NT2/D1 (cell line): ENCODE measurements at regions not wholly inside any gene's neighbourhood (a gene's known extent, or its start where the extent isn't known, plus 50 kb on each side); places are given as distances from the start of the nearest gene placed in this dataset.
A peak's percentile ranks its signal among the peaks of the same experiment; 100 is the strongest.

Source experiments
- DNase-seq: peaks from one replicate; pipeline ENCODE4 v3.0.0-alpha.2; 2011; ENCODE audit warnings: low read depth, low spot score
- H3K27me3 ChIP-seq: 2 replicates; pipeline ENCODE4 v1.6.0; 2011; ENCODE audit warnings: mild to moderate bottlenecking; ENCODE audit not compliant: insufficient read length, insufficient read depth
- H3K36me3 ChIP-seq: 2 replicates; pipeline ENCODE4 v1.6.1; 2011; ENCODE audit warnings: mild to moderate bottlenecking, low read length, mixed read lengths; ENCODE audit not compliant: insufficient read depth, insufficient read length
- H3K4me1 ChIP-seq: 2 replicates; pipeline ENCODE4 v1.5.1; 2011; ENCODE audit not compliant: insufficient read depth, insufficient read length
- H3K4me3 ChIP-seq: 2 replicates; pipeline ENCODE4 v1.5.1; 2011; ENCODE audit warnings: low read depth; ENCODE audit not compliant: insufficient read length
- H3K9ac ChIP-seq: 2 replicates; pipeline ENCODE4 v1.6.0; 2011; ENCODE audit warnings: low read depth; ENCODE audit not compliant: insufficient read length
- H3K9me3 ChIP-seq: 2 replicates; pipeline ENCODE4 v1.5.1; 2011; ENCODE audit warnings: mild to moderate bottlenecking, low read length; ENCODE audit not compliant: insufficient read depth
- SUZ12 ChIP-seq: IDR thresholded peaks from 2 replicates; pipeline ENCODE4 v1.6.1; 2011; ENCODE audit not compliant: insufficient read length, insufficient read depth; ENCODE audit errors: extremely low read depth
- YY1 ChIP-seq: IDR thresholded peaks from 2 replicates; pipeline ENCODE4 v1.6.1; 2011; ENCODE audit not compliant: insufficient read length, insufficient read depth
- ZNF274 ChIP-seq: IDR thresholded peaks from 2 replicates; pipeline ENCODE4 v1.6.1; 2011; ENCODE audit warnings: mild to moderate bottlenecking, low read depth, low read length

DNA sequence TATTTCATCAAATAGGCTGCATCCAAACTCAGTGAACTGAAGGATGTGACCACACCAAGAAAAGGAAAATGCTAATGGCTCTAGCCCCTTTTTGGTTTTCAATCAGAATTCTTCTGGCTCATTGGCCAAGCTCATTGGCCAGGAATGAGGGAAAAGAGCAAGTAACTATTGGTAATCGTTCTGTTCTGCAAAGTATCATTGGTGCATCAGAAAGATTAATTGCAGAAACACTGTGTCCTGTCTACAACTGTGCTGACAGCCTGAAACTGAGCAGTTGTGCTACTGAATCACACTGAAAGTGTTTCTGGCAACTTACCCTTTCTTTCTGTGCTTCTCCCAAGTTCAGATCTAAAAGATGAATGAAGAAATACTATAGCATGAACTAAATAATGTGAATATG, 116.4 kb upstream of the ROBO2 start:
- no peak overlapping the region for H3K4me3 ChIP-seq
- H3K36me3 ChIP-seq: no peaks in the 10 kb centered on the region
- TF ChIP-seq YY1: no peak
- DNase-seq: no peak
- no peaks in the 10 kb centered on the region for H3K27me3 ChIP-seq
- H3K9me3 ChIP-seq: no peaks in the 10 kb centered on the region
- H3K9ac ChIP-seq: no peak overlapping the region
- H3K4me1 ChIP-seq: no peaks in the 10 kb centered on the region

DNA sequence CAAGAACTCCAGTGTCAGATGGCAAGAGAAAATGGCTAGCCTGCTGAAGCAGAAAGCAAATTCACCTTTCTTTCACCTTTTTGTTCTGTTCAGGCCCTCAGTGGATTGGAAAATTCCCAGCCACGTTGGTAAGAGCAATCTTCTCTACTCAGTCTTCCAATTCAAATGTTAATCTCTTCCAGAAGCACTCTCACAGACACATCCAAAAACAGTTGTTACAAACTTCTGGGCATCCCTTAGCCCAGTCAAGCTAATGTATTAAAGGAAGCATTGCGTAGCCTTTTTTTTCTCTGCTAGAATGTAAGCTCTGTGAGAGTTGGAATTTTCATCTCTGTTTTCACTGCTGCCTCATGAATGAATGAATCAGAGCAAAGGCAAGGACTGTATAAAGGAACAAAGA, 109.2 kb upstream of the ROBO2 start:
- no peaks in the 10 kb centered on the region for H3K4me1 ChIP-seq
- no peaks in the 10 kb centered on the region for H3K36me3 ChIP-seq
- H3K9me3 ChIP-seq: no peaks in the 10 kb centered on the region
- peak; percentile 52 for DNase-seq
- H3K4me3 ChIP-seq: no peak overlapping the region
- H3K27me3 ChIP-seq: no peaks in the 10 kb centered on the region
- TF ChIP-seq YY1 (no peak), SUZ12 (no peak)
- H3K9ac ChIP-seq: no peak overlapping the region

DNA sequence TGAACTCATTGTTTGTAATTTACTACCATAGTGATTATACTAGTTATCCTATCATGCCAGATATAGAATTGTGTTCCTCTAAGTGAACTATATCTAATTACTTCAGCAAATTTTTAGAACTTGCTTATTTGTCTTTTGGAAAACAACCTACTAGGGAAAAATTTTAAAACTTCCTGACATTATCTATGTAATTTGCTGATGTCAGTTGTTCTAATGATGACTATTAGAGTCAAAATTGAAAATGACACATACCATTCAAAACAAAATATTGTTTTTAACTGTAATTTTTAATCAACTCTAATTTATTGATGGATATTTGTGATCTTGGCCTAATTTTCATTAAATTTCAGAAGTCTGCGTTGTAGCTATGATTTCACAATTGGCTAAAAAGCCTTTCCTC, 106.7 kb upstream of the ROBO2 start:
- no peaks in the 10 kb centered on the region for H3K9me3 ChIP-seq
- H3K36me3 ChIP-seq: no peaks in the 10 kb centered on the region
- no peaks in the 10 kb centered on the region for H3K27me3 ChIP-seq
- H3K4me3 ChIP-seq: no peak overlapping the region
- no peaks in the 10 kb centered on the region for H3K4me1 ChIP-seq
- no peak overlapping the region for H3K9ac ChIP-seq
- TF ChIP-seq ZNF274 (no peak), YY1 (no peak), SUZ12 (no peak)
- no peak for DNase-seq

DNA sequence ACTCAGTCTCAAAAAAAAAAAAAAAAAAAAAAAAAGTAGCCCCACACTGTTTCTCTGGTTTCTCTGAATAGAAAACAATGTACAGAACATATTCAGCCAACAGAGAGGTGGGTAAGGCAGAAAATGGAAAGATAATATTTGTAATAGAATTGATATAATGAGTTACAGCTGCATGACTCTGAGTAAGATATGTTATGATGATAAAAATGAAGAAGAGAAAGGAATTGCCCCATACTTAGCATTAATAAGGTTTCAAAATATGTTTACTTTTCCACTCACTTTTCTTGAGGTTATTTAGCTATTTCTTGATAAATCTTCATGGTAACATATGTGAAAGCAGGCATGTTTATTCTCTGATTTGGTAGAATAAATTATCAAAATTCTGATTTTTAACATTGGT, 100.9 kb upstream of the ROBO2 start:
- H3K9ac ChIP-seq: no peak overlapping the region
- DNase-seq: no peak
- no peaks in the 10 kb centered on the region for H3K27me3 ChIP-seq

DNA sequence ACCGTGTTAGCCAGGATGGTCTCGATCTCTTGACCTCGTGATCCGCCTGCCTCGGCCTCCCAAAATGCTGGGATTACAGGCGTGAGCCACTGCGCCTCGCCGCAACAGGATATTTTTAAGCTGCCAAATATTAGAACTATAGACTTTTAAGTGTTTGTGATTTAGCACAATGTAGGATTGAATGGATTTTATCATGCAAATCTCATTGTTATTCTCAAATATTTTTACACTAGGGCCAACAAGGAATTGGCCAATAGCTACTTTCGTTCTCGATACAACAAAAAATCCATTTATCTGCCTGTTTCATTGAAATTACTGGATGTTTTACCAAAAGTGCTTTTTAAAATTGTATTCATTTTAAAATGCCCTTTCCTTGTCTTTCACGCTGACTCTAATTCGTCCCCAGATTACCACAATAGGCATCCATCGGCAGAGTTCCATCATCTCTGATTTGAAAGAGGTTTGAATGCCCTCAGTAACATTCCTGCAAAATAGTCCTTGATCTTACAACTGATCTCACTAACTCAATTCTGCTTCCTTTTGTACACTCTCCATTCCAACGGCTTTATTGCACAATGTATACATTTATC, 99.6 kb upstream of the ROBO2 start:
- TF ChIP-seq YY1: no peak
- no peak for TF ChIP-seq ZNF274
- TF ChIP-seq SUZ12: no peak
- DNase-seq: no peak
- Histone ChIP-seq H3K4me1 (no peaks in the 10 kb centered on the region), H3K9ac (no peak overlapping the region), H3K4me3 (no peak overlapping the region), H3K9me3 (no peaks in the 10 kb centered on the region), H3K27me3 (no peaks in the 10 kb centered on the region), H3K36me3 (no peaks in the 10 kb centered on the region)

More for the DNA sequence above, 100.9 kb upstream of the ROBO2 start:
- no peaks in the 10 kb centered on the region for H3K4me1 ChIP-seq
- no peak overlapping the region for H3K4me3 ChIP-seq
- no peaks in the 10 kb centered on the region for H3K36me3 ChIP-seq
- TF ChIP-seq SUZ12 (no peak), ZNF274 (no peak), YY1 (no peak)
- no peaks in the 10 kb centered on the region for H3K9me3 ChIP-seq

DNA sequence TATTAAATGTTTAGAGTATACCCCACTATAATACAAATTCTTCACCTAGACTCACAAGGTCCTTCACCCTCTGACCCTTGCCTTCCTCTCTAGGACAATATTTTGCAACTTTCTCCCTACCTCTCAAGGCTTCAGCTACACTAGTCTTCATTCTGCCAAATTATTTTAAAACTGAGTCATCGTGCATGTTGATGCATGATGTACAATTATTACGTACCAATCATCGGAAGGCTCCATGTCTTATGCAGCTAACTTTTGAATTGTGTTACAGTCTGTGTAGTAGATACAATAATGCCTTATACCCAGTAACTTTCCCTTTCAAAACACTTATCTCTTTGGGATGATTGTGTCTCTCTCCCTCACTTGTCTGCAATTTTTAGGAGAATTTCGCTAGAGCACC, 98.5 kb upstream of the ROBO2 start:
- H3K9me3 ChIP-seq: no peaks in the 10 kb centered on the region
- H3K9ac ChIP-seq: no peak overlapping the region
- no peak for DNase-seq
- no peaks in the 10 kb centered on the region for H3K36me3 ChIP-seq
- no peaks in the 10 kb centered on the region for H3K27me3 ChIP-seq
- no peak for TF ChIP-seq SUZ12
- TF ChIP-seq ZNF274: no peak
- TF ChIP-seq YY1: no peak
- H3K4me3 ChIP-seq: no peak overlapping the region
- no peaks in the 10 kb centered on the region for H3K4me1 ChIP-seq

DNA sequence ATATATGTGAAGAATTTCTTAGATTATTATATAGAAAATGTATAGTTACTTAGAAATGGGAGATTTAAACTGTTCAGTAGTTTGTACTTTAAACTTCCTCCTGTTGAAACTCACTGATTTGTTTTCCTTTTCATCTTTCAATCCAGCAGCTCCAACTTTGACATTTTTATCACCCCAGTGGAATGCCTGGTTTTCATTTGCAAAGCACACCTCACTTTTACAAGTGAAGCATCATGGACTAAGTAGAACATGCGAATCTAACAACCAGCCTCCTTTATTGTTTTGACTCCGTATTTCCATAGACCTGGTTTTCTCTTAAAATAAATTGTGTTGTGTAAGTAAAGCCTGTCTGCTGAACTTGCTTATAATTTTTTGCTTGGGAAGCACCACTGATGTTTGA, 97.8 kb upstream of the ROBO2 start:
- H3K4me1 ChIP-seq: no peaks in the 10 kb centered on the region
- H3K4me3 ChIP-seq: no peak overlapping the region
- no peaks in the 10 kb centered on the region for H3K36me3 ChIP-seq
- TF ChIP-seq ZNF274 (no peak), SUZ12 (no peak), YY1 (no peak)
- H3K9me3 ChIP-seq: no peaks in the 10 kb centered on the region
- no peaks in the 10 kb centered on the region for H3K27me3 ChIP-seq
- H3K9ac ChIP-seq: no peak overlapping the region
- no peak for DNase-seq

DNA sequence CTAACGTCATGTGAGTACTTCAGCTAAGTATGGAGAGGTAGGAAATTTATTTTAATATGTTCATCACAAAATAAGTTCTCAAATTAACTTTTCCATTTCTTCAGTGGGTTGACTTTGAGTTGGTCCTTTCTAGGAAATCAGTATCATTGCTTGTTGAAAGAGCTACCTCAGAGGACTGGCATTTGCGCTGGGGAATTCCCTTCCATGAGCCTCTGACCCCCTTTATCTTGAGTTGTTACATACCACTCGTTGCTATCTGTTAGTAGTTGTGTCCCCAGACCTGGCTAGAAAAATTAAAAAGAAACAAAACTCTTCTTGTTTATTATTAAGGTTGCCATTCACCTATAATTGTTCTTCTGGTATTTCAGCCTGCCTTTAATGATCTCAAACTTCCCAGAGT, 96.8 kb upstream of the ROBO2 start:
- H3K27me3 ChIP-seq: no peaks in the 10 kb centered on the region
- H3K4me1 ChIP-seq: no peaks in the 10 kb centered on the region
- H3K4me3 ChIP-seq: no peak overlapping the region
- DNase-seq: no peak
- no peaks in the 10 kb centered on the region for H3K36me3 ChIP-seq
- no peak for TF ChIP-seq ZNF274
- no peak for TF ChIP-seq YY1
- TF ChIP-seq SUZ12: no peak
- no peak overlapping the region for H3K9ac ChIP-seq
- no peaks in the 10 kb centered on the region for H3K9me3 ChIP-seq
